OCI-LY3 (cell line): ENCODE measurements at regions not wholly inside any gene's neighbourhood (a gene's known extent, or its start where the extent isn't known, plus 50 kb on each side); places are given as distances from the start of the nearest gene placed in this dataset.

Experiments used
- H2AFZ ChIP-seq: fragments of 200-600, 300-600 bp; shearing (Covaris generic); 2 replicates; pipeline ENCODE4 v1.6.0; 2014; ENCODE audit warnings: antibody characterized with exemption, low read depth, low read length
- H3K27ac ChIP-seq: fragments of 200-600, 300-600 bp; sonication (generic); 2 replicates; pipeline ENCODE4 v1.5.1; 2014; ENCODE audit warnings: mild to moderate bottlenecking, low read length, moderate library complexity, mixed read lengths
- H3K27me3 ChIP-seq: fragments of 200-600, 300-600 bp; sonication (generic); 2 replicates; pipeline ENCODE4 v1.6.1; 2014; ENCODE audit warnings: low read depth, low read length, mixed read lengths
- H3K36me3 ChIP-seq: fragments of 200-600, 300-600 bp; sonication (generic); replicated peaks from 2 replicates; pipeline ENCODE3; 2014; ENCODE audit warnings: low read depth, low read length, mixed read lengths
- H3K4me1 ChIP-seq: fragments of 300-600, 200-600 bp; sonication (generic); 2 replicates; pipeline ENCODE4 v1.6.1; 2014; ENCODE audit warnings: low read length, mixed read lengths
- H3K4me2 ChIP-seq: fragments of 200-600, 300-600 bp; sonication (generic); 2 replicates; pipeline ENCODE4 v1.6.1; 2014; ENCODE audit warnings: low read length, mixed read lengths
- H3K4me3 ChIP-seq: fragments of 300-600, 200-600 bp; sonication (generic); 2 replicates; pipeline ENCODE4 v1.5.1; 2014; ENCODE audit warnings: antibody characterized with exemption, mild to moderate bottlenecking, low read length, moderate library complexity
- H3K79me2 ChIP-seq: fragments of 300-600, 200-600 bp; shearing (Covaris generic); 2 replicates; pipeline ENCODE4 v1.6.1; 2014; ENCODE audit warnings: mild to moderate bottlenecking, low read length, mixed read lengths
- H3K9ac ChIP-seq: fragments of 300-600, 200-600 bp; shearing (Covaris generic); 2 replicates; pipeline ENCODE4 v1.6.0; 2014; ENCODE audit warnings: mild to moderate bottlenecking, low read length, moderate library complexity
- H3K9me3 ChIP-seq: fragments of 200-600, 300-600 bp; shearing (Covaris generic); 2 replicates; pipeline ENCODE4 v1.6.1; 2014; ENCODE audit warnings: low read length, mixed read lengths; ENCODE audit not compliant: insufficient read depth
- H4K20me1 ChIP-seq: fragments of 200-600, 300-600 bp; sonication (generic); 2 replicates; pipeline ENCODE4 v1.6.1; 2016; ENCODE audit warnings: low read length, mixed read lengths; ENCODE audit not compliant: insufficient read depth
- CTCF ChIP-seq: fragments of 200-600, 300-600 bp; sonication (generic); IDR thresholded peaks from 2 replicates; pipeline ENCODE4 v1.5.1; 2014; ENCODE audit warnings: antibody characterized with exemption, low read length, low read depth
- EZH2phosphoT487 ChIP-seq: fragments of 200-600 bp; shearing (Covaris generic); IDR thresholded peaks from 2 replicates; pipeline ENCODE4 v1.6.1; 2018; ENCODE audit warnings: antibody characterized with exemption, mixed run types, low read depth

- no peaks in the 10 kb centered on the region for H3K79me2 ChIP-seq
- TF ChIP-seq EZH2phosphoT487 (no peak), CTCF (no peak)
- no peaks in the 10 kb centered on the region for H3K9me3 ChIP-seq
- H3K9ac ChIP-seq, result no peak overlapping the region
- no peak overlapping the region for H2AFZ ChIP-seq
- H3K4me3 ChIP-seq, result no peak overlapping the region
- H3K36me3 ChIP-seq, result no peaks in the 10 kb centered on the region
- H3K27me3 ChIP-seq, result no peaks in the 10 kb centered on the region
- H3K4me2 ChIP-seq, result no peak overlapping the region
- no peaks in the 10 kb centered on the region for H4K20me1 ChIP-seq
- no peaks in the 10 kb centered on the region for H3K4me1 ChIP-seq
- no peak overlapping the region for H3K27ac ChIP-seq
These were observed 115.6 kb downstream of the GLI2 start for GRCh38 chr2:120851116-120851773.

- Histone ChIP-seq H3K79me2 (no peaks in the 10 kb centered on the region), H3K27ac (no peak overlapping the region)
These were observed 116.6 kb downstream of the GLI2 start for GRCh38 chr2:120852200-120852815.

GRCh38 chr2:120853306-120854013, 117.8 kb downstream of the GLI2 start:
- H3K27me3 ChIP-seq, result no peaks in the 10 kb centered on the region
- TF ChIP-seq EZH2phosphoT487 (no peak), CTCF (no peak)
- H3K27ac ChIP-seq, result no peak overlapping the region
- no peaks in the 10 kb centered on the region for H3K9me3 ChIP-seq
- H3K4me3 ChIP-seq, result no peak overlapping the region
- no peak overlapping the region for H3K4me2 ChIP-seq
- no peak overlapping the region for H2AFZ ChIP-seq
- no peak overlapping the region for H3K9ac ChIP-seq
- no peaks in the 10 kb centered on the region for H4K20me1 ChIP-seq
- no peaks in the 10 kb centered on the region for H3K4me1 ChIP-seq
- H3K79me2 ChIP-seq, result no peaks in the 10 kb centered on the region
- H3K36me3 ChIP-seq, result no peaks in the 10 kb centered on the region

More at GRCh38 chr2:120852200-120852815, 116.6 kb downstream of the GLI2 start:
- TF ChIP-seq CTCF (no peak), EZH2phosphoT487 (no peak)
- Histone ChIP-seq H3K9me3 (no peaks in the 10 kb centered on the region), H3K4me2 (no peak overlapping the region), H3K9ac (no peak overlapping the region), H3K4me3 (no peak overlapping the region), H3K4me1 (no peaks in the 10 kb centered on the region), H4K20me1 (no peaks in the 10 kb centered on the region), H3K36me3 (no peaks in the 10 kb centered on the region), H2AFZ (no peak overlapping the region), H3K27me3 (no peaks in the 10 kb centered on the region)

- no peak for TF ChIP-seq EZH2phosphoT487
- TF ChIP-seq CTCF, result no peak
- Histone ChIP-seq H3K79me2 (no peaks in the 10 kb centered on the region), H2AFZ (no peak overlapping the region), H3K4me3 (no peak overlapping the region), H3K36me3 (no peaks in the 10 kb centered on the region), H4K20me1 (no peaks in the 10 kb centered on the region), H3K4me1 (no peaks in the 10 kb centered on the region), H3K9me3 (no peaks in the 10 kb centered on the region), H3K9ac (no peak overlapping the region), H3K27me3 (no peaks in the 10 kb centered on the region), H3K27ac (no peak overlapping the region), H3K4me2 (no peak overlapping the region)
These were observed 118.4 kb downstream of the GLI2 start for GRCh38 chr2:120854014-120854620.
